GM12872 (cell line): ENCODE measurements at regions not wholly inside any gene's neighbourhood (a gene's known extent, or its start where the extent isn't known, plus 50 kb on each side); places are given as distances from the start of the nearest gene placed in this dataset.

Experiments used
- TF ChIP-seq, protein P1 (sequence below): IDR thresholded peaks from 3 replicates; pipeline ENCODE4 v1.5.1; 2011; ENCODE audit warnings: low read depth, mild to moderate bottlenecking, low read length, moderate library complexity; ENCODE audit not compliant: insufficient read depth

DNA sequence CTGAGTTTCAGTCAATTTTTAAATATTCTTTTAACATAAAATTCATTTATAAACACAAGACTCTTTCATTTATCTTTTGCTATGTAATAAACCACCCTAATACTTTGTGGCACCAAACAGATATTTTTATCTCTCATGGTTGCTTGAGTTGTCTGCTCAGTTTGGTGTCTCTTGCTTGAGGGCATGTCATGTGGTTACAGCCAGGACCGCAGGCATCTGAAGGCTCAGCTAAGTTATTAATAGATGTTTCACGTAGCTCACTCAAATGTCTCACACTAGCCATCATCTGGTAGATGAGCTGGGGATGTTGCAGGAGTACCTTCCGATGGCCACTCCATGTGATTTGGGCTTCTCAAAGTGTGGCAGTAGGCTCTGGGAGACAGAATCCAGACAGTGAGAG is 597.8 kb downstream of the ETNK1 start:
- TF ChIP-seq, protein P1, sequence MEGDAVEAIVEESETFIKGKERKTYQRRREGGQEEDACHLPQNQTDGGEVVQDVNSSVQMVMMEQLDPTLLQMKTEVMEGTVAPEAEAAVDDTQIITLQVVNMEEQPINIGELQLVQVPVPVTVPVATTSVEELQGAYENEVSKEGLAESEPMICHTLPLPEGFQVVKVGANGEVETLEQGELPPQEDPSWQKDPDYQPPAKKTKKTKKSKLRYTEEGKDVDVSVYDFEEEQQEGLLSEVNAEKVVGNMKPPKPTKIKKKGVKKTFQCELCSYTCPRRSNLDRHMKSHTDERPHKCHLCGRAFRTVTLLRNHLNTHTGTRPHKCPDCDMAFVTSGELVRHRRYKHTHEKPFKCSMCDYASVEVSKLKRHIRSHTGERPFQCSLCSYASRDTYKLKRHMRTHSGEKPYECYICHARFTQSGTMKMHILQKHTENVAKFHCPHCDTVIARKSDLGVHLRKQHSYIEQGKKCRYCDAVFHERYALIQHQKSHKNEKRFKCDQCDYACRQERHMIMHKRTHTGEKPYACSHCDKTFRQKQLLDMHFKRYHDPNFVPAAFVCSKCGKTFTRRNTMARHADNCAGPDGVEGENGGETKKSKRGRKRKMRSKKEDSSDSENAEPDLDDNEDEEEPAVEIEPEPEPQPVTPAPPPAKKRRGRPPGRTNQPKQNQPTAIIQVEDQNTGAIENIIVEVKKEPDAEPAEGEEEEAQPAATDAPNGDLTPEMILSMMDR: no peak

DNA sequence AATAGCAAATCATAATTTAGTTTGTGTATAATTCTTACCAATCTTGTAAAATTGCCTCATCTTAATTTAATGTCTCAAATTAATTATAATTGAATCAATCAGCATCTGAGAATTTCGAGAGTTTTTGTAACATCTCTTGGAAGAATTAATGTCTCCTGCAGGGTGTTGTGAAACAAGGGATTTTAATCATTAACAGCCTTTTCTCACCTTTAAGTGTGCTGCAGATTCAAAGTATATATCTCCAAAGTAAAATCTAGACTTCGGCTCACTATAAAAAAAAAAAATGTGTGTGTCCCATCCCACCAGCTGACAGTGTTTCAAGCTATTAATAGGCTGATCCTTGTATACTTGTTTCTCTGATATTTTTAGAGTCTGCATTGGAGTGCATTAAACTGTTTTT is 603.1 kb downstream of the ETNK1 start:
- TF ChIP-seq, protein P1: no peak

DNA sequence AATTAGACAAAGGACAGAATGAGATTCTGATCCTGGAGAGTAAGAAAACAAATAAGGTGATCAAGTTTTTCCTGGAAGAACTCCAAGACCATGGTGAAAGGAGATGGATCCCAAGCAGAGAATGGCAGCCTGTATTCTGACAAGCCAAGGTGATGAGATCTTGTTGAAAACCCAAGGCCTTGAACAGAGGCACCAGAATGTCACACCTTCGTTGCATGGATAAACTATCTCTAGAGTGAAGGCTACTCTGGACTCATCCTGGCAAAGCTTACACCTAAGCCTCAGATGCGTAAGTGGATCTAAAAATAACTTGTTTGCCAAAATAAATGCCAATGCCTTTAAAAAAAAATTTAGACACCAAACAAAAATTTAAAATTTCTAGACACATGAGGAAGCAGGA is 605.9 kb downstream of the ETNK1 start:
- TF ChIP-seq, protein P1: no peak

DNA sequence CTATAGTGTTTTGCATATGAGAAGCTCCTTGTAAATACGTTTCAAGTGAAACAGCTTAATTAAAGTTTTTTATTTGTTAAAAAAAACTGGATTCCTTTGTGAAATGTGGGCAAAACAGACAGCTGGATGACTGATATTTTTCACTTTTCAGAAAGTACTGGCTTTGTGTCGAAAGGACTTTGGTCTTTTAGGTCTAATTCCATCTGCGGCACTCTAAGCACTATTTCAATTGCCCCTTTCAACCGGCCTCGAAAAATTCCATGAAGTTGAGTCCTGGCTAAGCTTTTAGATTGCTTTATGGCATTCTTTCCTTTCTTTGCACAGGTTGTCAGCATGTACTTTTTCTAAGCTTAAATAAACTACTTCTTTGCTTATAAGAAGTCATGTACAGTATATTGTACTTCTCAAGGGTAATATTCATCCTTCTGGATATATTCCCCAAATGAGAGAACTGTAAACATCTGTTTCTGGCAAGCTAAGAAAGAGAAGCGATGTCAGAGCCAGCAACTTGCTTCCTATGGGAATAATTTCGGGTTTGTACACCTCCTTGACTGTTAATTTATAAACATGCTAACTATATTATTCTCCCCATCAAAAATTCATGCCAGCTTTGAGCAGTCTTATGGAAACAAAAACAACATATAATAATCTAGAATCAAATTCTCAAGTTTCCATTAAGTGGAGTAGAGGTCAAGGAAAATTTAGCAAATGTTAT is 611.3 kb downstream of the ETNK1 start:
- TF ChIP-seq, protein P1: no peak

DNA sequence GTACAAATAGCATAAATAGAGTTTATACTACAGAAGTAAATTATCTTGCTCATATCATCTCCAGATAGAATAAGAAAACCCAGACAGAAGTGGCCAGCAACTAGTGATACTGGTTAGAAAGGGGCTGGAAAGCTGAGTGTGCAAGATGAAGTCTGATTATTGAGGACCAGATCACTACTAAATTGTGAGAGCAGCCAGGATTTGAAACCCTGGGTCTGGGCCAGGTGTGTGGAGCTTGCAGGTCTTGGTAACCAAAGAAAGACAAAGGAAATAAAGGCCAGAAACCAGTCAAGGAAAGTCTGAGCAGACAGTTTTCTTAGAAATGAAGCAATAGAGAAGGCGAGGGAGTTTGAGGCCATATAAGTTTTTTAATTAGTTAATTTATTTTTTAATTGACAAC is 611.8 kb downstream of the ETNK1 start:
- TF ChIP-seq, protein P1: no peak

DNA sequence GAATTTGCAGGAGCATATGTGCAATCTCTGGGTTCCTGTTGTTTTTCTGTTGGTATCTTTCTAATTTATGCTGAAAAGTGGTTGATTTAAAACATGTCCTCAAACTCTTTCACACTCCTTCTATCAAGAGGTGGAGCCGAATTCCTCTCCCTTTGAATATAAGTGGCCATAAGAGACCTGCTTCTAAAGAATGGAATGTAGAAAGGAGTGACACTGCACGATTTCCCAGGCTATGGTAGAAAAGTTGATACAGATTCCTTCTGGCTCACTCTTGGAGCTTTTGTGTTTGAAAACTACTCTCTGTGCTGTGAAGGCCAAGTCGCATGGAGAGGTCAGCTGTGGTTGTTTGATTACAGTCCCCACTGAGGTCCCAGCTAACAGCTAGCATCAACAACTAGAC is 613.2 kb downstream of the ETNK1 start:
- TF ChIP-seq, protein P1: no peak

DNA sequence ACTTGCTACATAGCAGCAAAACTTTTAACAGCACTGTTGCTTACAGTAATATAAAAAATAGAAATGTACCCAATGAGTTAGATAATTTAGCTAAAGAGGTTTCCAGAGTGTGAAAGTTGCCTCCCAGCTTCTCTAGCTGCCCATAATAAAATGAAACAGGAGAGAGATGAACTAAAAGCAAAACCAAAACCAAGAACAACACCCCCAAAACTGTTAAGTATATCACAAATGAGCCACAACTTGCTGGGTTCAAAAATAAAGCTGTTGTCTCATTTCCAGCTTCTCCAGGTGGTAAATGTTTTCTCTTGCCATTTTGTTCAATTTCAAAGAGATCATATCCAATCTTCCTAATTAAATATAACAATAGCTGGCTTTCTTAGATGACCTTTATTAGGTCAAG is 614.0 kb downstream of the ETNK1 start:
- TF ChIP-seq, protein P1: no peak
